GM23338 (cell line): ENCODE measurements at regions not wholly inside any gene's neighbourhood (a gene's known extent, or its start where the extent isn't known, plus 50 kb on each side); places are given as distances from the start of the nearest gene placed in this dataset.

Experiments used
- ATAC-seq: fragments of 200-7000 bp; cut with Tn5 transposase; 3 replicates; pipeline ENCODE4 v1.9.1; 2020
- DNase-seq: peaks from one replicate; pipeline ENCODE4 v3.0.0-alpha.2; 2015; ENCODE audit warnings: low spot score
- H2AFZ ChIP-seq: fragments of 200-600 bp; sonication (generic); 2 replicates; pipeline ENCODE4 v1.8.0; 2016; ENCODE audit warnings: antibody characterized with exemption, mild to moderate bottlenecking, moderate library complexity
- H3F3A ChIP-seq: fragments of 200-600 bp; sonication (generic); replicated peaks from 2 replicates; pipeline ENCODE4 v1.8.0; 2017; ENCODE audit warnings: antibody characterized with exemption, mixed run types, low read depth
- H3K27ac ChIP-seq: fragments of 200-600 bp; sonication (generic); 2 replicates; pipeline ENCODE4 v1.6.1; 2016; ENCODE audit warnings: low read depth
- H3K27me3 ChIP-seq: fragments of 200-600 bp; sonication (generic); 2 replicates; pipeline ENCODE4 v1.8.0; 2016; ENCODE audit warnings: mild to moderate bottlenecking, mixed run types, moderate library complexity; ENCODE audit not compliant: insufficient read depth
- H3K36me3 ChIP-seq: fragments of 200-600 bp; sonication (generic); 2 replicates; pipeline ENCODE4 v1.8.0; 2016; ENCODE audit warnings: mild to moderate bottlenecking; ENCODE audit not compliant: insufficient read depth
- H3K4me1 ChIP-seq: fragments of 200-600 bp; sonication (generic); 2 replicates; pipeline ENCODE4 v1.8.0; 2016; ENCODE audit warnings: mild to moderate bottlenecking, moderate library complexity; ENCODE audit not compliant: insufficient read depth
- H3K4me2 ChIP-seq: fragments of 200-600 bp; sonication (generic); 2 replicates; pipeline ENCODE4 v1.7.1; 2017; ENCODE audit warnings: mixed run types
- H3K4me3 ChIP-seq: fragments of 200-600 bp; sonication (generic); 2 replicates; pipeline ENCODE4 v1.6.1; 2016; ENCODE audit warnings: mixed run types
- H3K79me2 ChIP-seq: fragments of 200-600 bp; sonication (generic); replicated peaks from 2 replicates; pipeline ENCODE4 v1.8.0; 2017; ENCODE audit warnings: mild to moderate bottlenecking; ENCODE audit not compliant: insufficient read depth
- H3K9me2 ChIP-seq: fragments of 200-600 bp; sonication (generic); 2 replicates; pipeline ENCODE4 v1.8.0; 2017; ENCODE audit not compliant: insufficient read depth
- H4K20me1 ChIP-seq: fragments of 200-600 bp; sonication (generic); replicated peaks from 2 replicates; pipeline ENCODE4 v1.8.0; 2017; ENCODE audit warnings: mild to moderate bottlenecking; ENCODE audit not compliant: insufficient read depth
- H3K27ac Mint-ChIP-seq: 2 replicates; pipeline ENCODE4 v1.8.0; 2020; ENCODE audit warnings: inconsistent platforms, mild to moderate bottlenecking, moderate library complexity, mixed read lengths
- H3K27me3 Mint-ChIP-seq: 3 replicates; pipeline ENCODE4 v1.8.0; 2022; ENCODE audit warnings: low read depth, mild to moderate bottlenecking, moderate library complexity, mixed read lengths, inconsistent platforms; ENCODE audit not compliant: insufficient read depth, poor library complexity
- H3K36me3 Mint-ChIP-seq: 3 replicates; pipeline ENCODE4 v1.8.0; 2021; ENCODE audit warnings: low read depth, mild to moderate bottlenecking, inconsistent platforms, moderate library complexity, mixed read lengths
- H3K4me1 Mint-ChIP-seq: 3 replicates; pipeline ENCODE4 v1.8.0; 2020; ENCODE audit warnings: mild to moderate bottlenecking, inconsistent platforms, mixed read lengths
- H3K4me3 Mint-ChIP-seq: 3 replicates; pipeline ENCODE4 v1.8.0; 2021; ENCODE audit warnings: moderate library complexity, mild to moderate bottlenecking, inconsistent platforms, mixed read lengths
- H3K9me3 Mint-ChIP-seq: 3 replicates; pipeline ENCODE4 v1.8.0; 2020; ENCODE audit warnings: moderate library complexity, mild to moderate bottlenecking, inconsistent platforms, mixed read lengths
- CREB1 ChIP-seq: fragments of 250-450 bp; sonication (Bioruptor Pico); IDR thresholded peaks from 2 replicates; pipeline ENCODE4 v1.5.0; 2020; ENCODE audit warnings: low read depth, mild to moderate bottlenecking, moderate library complexity
- EZH2 ChIP-seq: fragments of 200-600 bp; sonication (generic); IDR thresholded peaks from one replicate; pipeline ENCODE4 v1.8.0; 2017; ENCODE audit warnings: antibody characterized with exemption, mild to moderate bottlenecking, low read depth; ENCODE audit not compliant: unreplicated experiment
- EZH2phosphoT487 ChIP-seq: fragments of 200-600 bp; sonication (generic); IDR thresholded peaks from one replicate; pipeline ENCODE4 v1.8.1; 2018; ENCODE audit warnings: antibody characterized with exemption; ENCODE audit not compliant: unreplicated experiment
- JUNB ChIP-seq: IDR thresholded peaks from one replicate; pipeline ENCODE4 v1.6.1; 2016; ENCODE audit warnings: antibody characterized with exemption; ENCODE audit not compliant: unreplicated experiment
- NANOG ChIP-seq: IDR thresholded peaks from 2 replicates; pipeline ENCODE4 v1.6.1; 2016; ENCODE audit warnings: antibody characterized with exemption, borderline replicate concordance
- POLR2AphosphoS5 ChIP-seq: IDR thresholded peaks from 2 replicates; pipeline ENCODE4 v1.6.1; 2016; ENCODE audit warnings: antibody characterized with exemption, low read depth
- ZNF114 ChIP-seq: fragments of 250-450 bp; sonication (Bioruptor Pico); IDR thresholded peaks from 2 replicates; pipeline ENCODE4 v1.5.0; 2020; ENCODE audit warnings: mild to moderate bottlenecking, moderate library complexity
- TF ChIP-seq, protein P1 (sequence below): IDR thresholded peaks from one replicate; pipeline ENCODE4 v1.6.1; 2018; ENCODE audit warnings: antibody characterized with exemption; ENCODE audit not compliant: unreplicated experiment
- TF ChIP-seq, protein P2 (sequence below), 2 experiments: fragments of 200-600 bp in 1 of 2; sonication (generic) in 1 of 2; conservative IDR thresholded peaks; 2 replicates each; pipeline versions ENCODE4 v1.5.1 to v1.6.1; 2016 to 2017; ENCODE audit warnings: antibody characterized with exemption in 2 of 2, low read depth in 2 of 2, mild to moderate bottlenecking in 2 of 2, moderate library complexity in 1 of 2
- TF ChIP-seq, protein P3 (sequence below): IDR thresholded peaks from 2 replicates; pipeline ENCODE4 v1.6.1; 2016; ENCODE audit warnings: antibody characterized with exemption

DNA sequence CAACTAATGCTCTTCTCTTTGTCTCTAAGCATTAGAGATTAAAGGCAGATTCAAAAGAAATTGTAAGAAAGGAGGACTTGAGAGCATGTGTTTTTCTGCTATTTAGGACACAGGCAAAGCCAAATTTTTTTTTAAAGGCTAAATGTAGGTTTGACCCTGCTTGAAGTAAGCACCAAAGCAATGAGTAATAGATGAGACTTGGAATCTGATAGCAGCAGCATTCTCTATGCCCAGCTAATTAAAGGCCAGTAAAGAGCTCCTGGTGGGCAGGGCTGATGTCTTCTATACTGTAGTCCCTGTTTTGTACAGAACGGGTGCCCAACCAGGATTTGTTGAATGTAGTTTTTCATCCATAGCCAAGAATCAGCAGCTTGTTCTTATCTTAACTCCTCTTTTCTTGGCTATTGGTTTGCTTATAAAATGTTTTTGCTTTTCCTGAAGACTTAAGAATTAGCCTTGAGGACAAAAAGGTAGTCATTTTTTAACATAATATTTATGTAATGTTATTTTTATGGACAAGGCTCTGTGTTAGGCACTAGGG lies 179.6 kb downstream of the LMO4 start (continued):
- TF ChIP-seq, protein P1, sequence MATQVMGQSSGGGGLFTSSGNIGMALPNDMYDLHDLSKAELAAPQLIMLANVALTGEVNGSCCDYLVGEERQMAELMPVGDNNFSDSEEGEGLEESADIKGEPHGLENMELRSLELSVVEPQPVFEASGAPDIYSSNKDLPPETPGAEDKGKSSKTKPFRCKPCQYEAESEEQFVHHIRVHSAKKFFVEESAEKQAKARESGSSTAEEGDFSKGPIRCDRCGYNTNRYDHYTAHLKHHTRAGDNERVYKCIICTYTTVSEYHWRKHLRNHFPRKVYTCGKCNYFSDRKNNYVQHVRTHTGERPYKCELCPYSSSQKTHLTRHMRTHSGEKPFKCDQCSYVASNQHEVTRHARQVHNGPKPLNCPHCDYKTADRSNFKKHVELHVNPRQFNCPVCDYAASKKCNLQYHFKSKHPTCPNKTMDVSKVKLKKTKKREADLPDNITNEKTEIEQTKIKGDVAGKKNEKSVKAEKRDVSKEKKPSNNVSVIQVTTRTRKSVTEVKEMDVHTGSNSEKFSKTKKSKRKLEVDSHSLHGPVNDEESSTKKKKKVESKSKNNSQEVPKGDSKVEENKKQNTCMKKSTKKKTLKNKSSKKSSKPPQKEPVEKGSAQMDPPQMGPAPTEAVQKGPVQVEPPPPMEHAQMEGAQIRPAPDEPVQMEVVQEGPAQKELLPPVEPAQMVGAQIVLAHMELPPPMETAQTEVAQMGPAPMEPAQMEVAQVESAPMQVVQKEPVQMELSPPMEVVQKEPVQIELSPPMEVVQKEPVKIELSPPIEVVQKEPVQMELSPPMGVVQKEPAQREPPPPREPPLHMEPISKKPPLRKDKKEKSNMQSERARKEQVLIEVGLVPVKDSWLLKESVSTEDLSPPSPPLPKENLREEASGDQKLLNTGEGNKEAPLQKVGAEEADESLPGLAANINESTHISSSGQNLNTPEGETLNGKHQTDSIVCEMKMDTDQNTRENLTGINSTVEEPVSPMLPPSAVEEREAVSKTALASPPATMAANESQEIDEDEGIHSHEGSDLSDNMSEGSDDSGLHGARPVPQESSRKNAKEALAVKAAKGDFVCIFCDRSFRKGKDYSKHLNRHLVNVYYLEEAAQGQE = no peak
- TF ChIP-seq, protein P2, sequence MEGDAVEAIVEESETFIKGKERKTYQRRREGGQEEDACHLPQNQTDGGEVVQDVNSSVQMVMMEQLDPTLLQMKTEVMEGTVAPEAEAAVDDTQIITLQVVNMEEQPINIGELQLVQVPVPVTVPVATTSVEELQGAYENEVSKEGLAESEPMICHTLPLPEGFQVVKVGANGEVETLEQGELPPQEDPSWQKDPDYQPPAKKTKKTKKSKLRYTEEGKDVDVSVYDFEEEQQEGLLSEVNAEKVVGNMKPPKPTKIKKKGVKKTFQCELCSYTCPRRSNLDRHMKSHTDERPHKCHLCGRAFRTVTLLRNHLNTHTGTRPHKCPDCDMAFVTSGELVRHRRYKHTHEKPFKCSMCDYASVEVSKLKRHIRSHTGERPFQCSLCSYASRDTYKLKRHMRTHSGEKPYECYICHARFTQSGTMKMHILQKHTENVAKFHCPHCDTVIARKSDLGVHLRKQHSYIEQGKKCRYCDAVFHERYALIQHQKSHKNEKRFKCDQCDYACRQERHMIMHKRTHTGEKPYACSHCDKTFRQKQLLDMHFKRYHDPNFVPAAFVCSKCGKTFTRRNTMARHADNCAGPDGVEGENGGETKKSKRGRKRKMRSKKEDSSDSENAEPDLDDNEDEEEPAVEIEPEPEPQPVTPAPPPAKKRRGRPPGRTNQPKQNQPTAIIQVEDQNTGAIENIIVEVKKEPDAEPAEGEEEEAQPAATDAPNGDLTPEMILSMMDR (conservative IDR thresholded peaks at IDR 0.05; ENCODE audit: low read depth in 2 of 2) = no peak
- no peak for TF ChIP-seq ZNF114 (CRISPR knock-in tag)
- no peak for TF ChIP-seq POLR2AphosphoS5
- TF ChIP-seq EZH2 = no peak
- TF ChIP-seq, protein P3, sequence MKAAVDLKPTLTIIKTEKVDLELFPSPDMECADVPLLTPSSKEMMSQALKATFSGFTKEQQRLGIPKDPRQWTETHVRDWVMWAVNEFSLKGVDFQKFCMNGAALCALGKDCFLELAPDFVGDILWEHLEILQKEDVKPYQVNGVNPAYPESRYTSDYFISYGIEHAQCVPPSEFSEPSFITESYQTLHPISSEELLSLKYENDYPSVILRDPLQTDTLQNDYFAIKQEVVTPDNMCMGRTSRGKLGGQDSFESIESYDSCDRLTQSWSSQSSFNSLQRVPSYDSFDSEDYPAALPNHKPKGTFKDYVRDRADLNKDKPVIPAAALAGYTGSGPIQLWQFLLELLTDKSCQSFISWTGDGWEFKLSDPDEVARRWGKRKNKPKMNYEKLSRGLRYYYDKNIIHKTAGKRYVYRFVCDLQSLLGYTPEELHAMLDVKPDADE = no peak

DNA sequence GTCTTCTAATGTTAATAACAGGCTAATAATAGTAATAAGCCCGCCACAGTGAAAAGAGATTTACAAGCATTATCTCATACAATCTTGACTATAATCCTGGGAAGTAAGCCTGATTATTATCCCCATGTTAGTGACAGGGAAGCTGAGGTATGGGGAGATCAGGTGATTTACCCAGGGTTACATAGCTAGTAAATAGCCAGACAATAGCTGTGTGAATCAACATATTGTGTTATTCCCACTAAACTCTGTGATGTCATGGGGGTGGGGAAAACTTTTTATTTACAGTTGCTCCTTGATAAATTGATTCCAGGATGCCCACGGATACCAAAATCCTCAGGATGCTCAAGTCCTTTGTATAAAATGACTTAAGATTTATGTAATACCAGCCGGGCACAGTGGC lies 181.9 kb downstream of the LMO4 start:
- Mint-ChIP-seq H3K9me3 (no peaks in the 10 kb centered on the region), H3K4me3 (no peak overlapping the region), H3K27ac (no peak overlapping the region), H3K4me1 (peaks cover 5% of the 10 kb centered on the region; the same call in 2 of the 3 replicates), H3K27me3 (no peaks in the 10 kb centered on the region), H3K36me3 (no peaks in the 10 kb centered on the region)
- no peaks in the 10 kb centered on the region for H3K27me3 ChIP-seq
- H3F3A ChIP-seq = no peaks in the 10 kb centered on the region
- no peak overlapping the region for H2AFZ ChIP-seq
- 0 out of 2 replicates have a peak, but pooled peaks cover 8% of the 10 kb centered on the region for H3K9me2 ChIP-seq
- no peaks in the 10 kb centered on the region for H3K36me3 ChIP-seq
- H4K20me1 ChIP-seq = no peaks in the 10 kb centered on the region
- H3K27ac ChIP-seq = no peak overlapping the region
- DNase-seq (no peak), ATAC-seq (no peak)
- no peak overlapping the region for H3K4me3 ChIP-seq
- no peak overlapping the region for H3K4me2 ChIP-seq
- no peaks in the 10 kb centered on the region for H3K4me1 ChIP-seq
- TF ChIP-seq, protein P3 = no peak
- no peak for TF ChIP-seq ZNF114 (CRISPR knock-in tag)
- no peak for TF ChIP-seq NANOG
- no peak for TF ChIP-seq EZH2phosphoT487
- TF ChIP-seq JUNB = no peak
- no peak for TF ChIP-seq CREB1 (CRISPR knock-in tag)
- H3K79me2 ChIP-seq = no peaks in the 10 kb centered on the region
